Mesendoderm (in vitro differentiated cells): ENCODE measurements at regions not wholly inside any gene's neighbourhood (a gene's known extent, or its start where the extent isn't known, plus 50 kb on each side); places are given as distances from the start of the nearest gene placed in this dataset.

Source experiments
- DNase-seq: peaks from one replicate; pipeline ENCODE4 v3.0.0; 2013
- H2AK5ac ChIP-seq: 2 replicates; pipeline ENCODE4 v1.6.1; 2013; ENCODE audit warnings: low read length, inconsistent platforms
- H2BK120ac ChIP-seq: 2 replicates; pipeline ENCODE4 v1.6.1; 2013; ENCODE audit warnings: low read depth, mild to moderate bottlenecking, low read length, moderate library complexity, mixed read lengths
- H2BK15ac ChIP-seq: replicated peaks from 2 replicates; pipeline ENCODE4 v1.6.1; 2013; ENCODE audit warnings: low read depth, mild to moderate bottlenecking, moderate library complexity
- H2BK5ac ChIP-seq: 2 replicates; pipeline ENCODE4 v1.6.1; 2013; ENCODE audit warnings: low read length, inconsistent platforms
- H3K18ac ChIP-seq: 2 replicates; pipeline ENCODE4 v1.6.1; 2013; ENCODE audit warnings: mild to moderate bottlenecking, low read length, mixed read lengths
- H3K23ac ChIP-seq: one replicate; pipeline ENCODE4 v1.6.1; 2013; ENCODE audit warnings: low read length
- H3K27ac ChIP-seq: 2 replicates; pipeline ENCODE4 v1.5.1; 2013; ENCODE audit warnings: low read depth, mild to moderate bottlenecking, inconsistent platforms, low read length, moderate library complexity
- H3K27me3 ChIP-seq: 2 replicates; pipeline ENCODE4 v1.6.1; 2013; ENCODE audit warnings: low read length, control low read depth, mild to moderate bottlenecking, inconsistent platforms; ENCODE audit not compliant: insufficient read depth, poor library complexity
- H3K36me3 ChIP-seq: 2 replicates; pipeline ENCODE4 v1.6.1; 2013; ENCODE audit warnings: low read length, inconsistent platforms; ENCODE audit not compliant: control insufficient read depth, insufficient read depth
- H3K4ac ChIP-seq: one replicate; pipeline ENCODE4 v1.6.1; 2013; ENCODE audit warnings: low read depth, mild to moderate bottlenecking, low read length, moderate library complexity
- H3K4me1 ChIP-seq: 2 replicates; pipeline ENCODE4 v1.6.1; 2013; ENCODE audit warnings: low read depth, low read length, inconsistent platforms; ENCODE audit not compliant: control insufficient read depth
- H3K4me2 ChIP-seq: 2 replicates; pipeline ENCODE4 v1.6.1; 2013; ENCODE audit warnings: low read length
- H3K4me3 ChIP-seq: 2 replicates; pipeline ENCODE4 v1.5.1; 2013; ENCODE audit warnings: mild to moderate bottlenecking, low read length
- H3K56ac ChIP-seq: one replicate; pipeline ENCODE4 v1.6.1; 2013; ENCODE audit warnings: low read length
- H3K79me1 ChIP-seq: 2 replicates; pipeline ENCODE4 v1.6.1; 2013; ENCODE audit warnings: low read length, inconsistent platforms
- H3K79me2 ChIP-seq: 2 replicates; pipeline ENCODE4 v1.6.1; 2013; ENCODE audit warnings: mild to moderate bottlenecking, low read length; ENCODE audit not compliant: control insufficient read depth, insufficient read depth
- H3K9ac ChIP-seq: 2 replicates; pipeline ENCODE4 v1.6.1; 2013; ENCODE audit warnings: low read length, inconsistent platforms
- H4K5ac ChIP-seq: one replicate; pipeline ENCODE4 v1.6.1; 2013; ENCODE audit warnings: low read length
- H4K8ac ChIP-seq: one replicate; pipeline ENCODE4 v1.6.1; 2013; ENCODE audit warnings: low read depth, mild to moderate bottlenecking, control low read depth, low read length, moderate library complexity
- WGBS: extraction: QIAGEN DNeasy Blood & Tissue Kit; methylation state at CpG from one replicate; pipeline ENCODE4 v1.1.7; 2013; ENCODE audit warnings: low lambda C conversion rate, missing lambda C conversion rate; ENCODE audit not compliant: insufficient coverage; ENCODE audit errors: extremely low coverage; 5-methylcytosine and 5-hydroxymethylcytosine counted together

GRCh38 chr6:16930432-16930831 is 169.2 kb upstream of the ATXN1 start:
- Histone ChIP-seq H3K27ac (no peak overlapping the region), H3K27me3 (no peaks in the 10 kb centered on the region), H3K79me2 (no peaks in the 10 kb centered on the region), H3K4ac (no peak overlapping the region), H3K4me2 (no peak overlapping the region), H3K4me1 (no peaks in the 10 kb centered on the region), H4K8ac (no peak overlapping the region), H2BK15ac (no peak overlapping the region), H3K18ac (no peak overlapping the region), H3K56ac (no peak overlapping the region), H2BK5ac (no peak overlapping the region), H4K5ac (no peak overlapping the region), H2BK120ac (no peak overlapping the region), H3K23ac (no peak overlapping the region), H2AK5ac (no peak overlapping the region), H3K9ac (no peak overlapping the region), H3K4me3 (no peak overlapping the region), H3K79me1 (no peaks in the 10 kb centered on the region), H3K36me3 (no peaks in the 10 kb centered on the region)
- WGBS: no CpG with 5 or more reads among the region's 1 CpG
- DNase-seq: no peak

DNA sequence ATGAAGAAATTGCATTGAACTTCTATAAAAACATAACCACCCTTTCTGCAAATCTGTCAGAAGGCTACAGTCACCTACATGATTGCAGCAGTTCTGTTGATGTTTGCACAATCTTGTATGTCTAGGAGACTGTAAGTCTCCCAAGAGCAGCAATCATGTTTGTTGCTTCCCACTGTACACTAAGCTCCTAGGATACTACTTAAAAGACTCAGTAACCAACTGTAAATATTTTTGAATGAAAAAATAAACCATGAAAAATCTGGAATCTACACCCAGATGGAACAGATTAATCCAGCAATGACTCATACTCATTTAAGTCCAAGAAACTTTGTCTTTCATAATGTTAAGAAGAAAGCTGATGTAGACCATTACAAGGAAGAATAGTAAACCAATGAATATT is 168.5 kb upstream of the ATXN1 start:
- H2BK15ac ChIP-seq: no peak overlapping the region
- H3K4me3 ChIP-seq: no peak overlapping the region
- DNase-seq: no peak
- H2AK5ac ChIP-seq: no peak overlapping the region
- no peaks in the 10 kb centered on the region for H3K27me3 ChIP-seq
- H3K9ac ChIP-seq: no peak overlapping the region
- no peak overlapping the region for H2BK5ac ChIP-seq
- H3K4ac ChIP-seq: no peak overlapping the region
- H3K4me2 ChIP-seq: no peak overlapping the region
- H3K4me1 ChIP-seq: no peaks in the 10 kb centered on the region
- H4K5ac ChIP-seq: no peak overlapping the region
- H4K8ac ChIP-seq: no peak overlapping the region
- H3K79me2 ChIP-seq: no peaks in the 10 kb centered on the region
- no peaks in the 10 kb centered on the region for H3K36me3 ChIP-seq
- H3K27ac ChIP-seq: no peak overlapping the region
- H3K56ac ChIP-seq: no peak overlapping the region
- H2BK120ac ChIP-seq: no peak overlapping the region
- H3K18ac ChIP-seq: no peak overlapping the region
- H3K79me1 ChIP-seq: no peaks in the 10 kb centered on the region
- no peak overlapping the region for H3K23ac ChIP-seq

GRCh38 chr6:16928387-16928786 is 167.1 kb upstream of the ATXN1 start:
- H3K56ac ChIP-seq: no peak overlapping the region
- H3K36me3 ChIP-seq: no peaks in the 10 kb centered on the region
- no peak overlapping the region for H2BK15ac ChIP-seq
- no peak overlapping the region for H3K18ac ChIP-seq
- no peaks in the 10 kb centered on the region for H3K79me1 ChIP-seq
- no peak overlapping the region for H2AK5ac ChIP-seq
- H3K27ac ChIP-seq: no peak overlapping the region
- H3K4me1 ChIP-seq: no peaks in the 10 kb centered on the region
- WGBS: no CpG with 5 or more reads among the region's 2 CpGs
- no peak for DNase-seq
- no peaks in the 10 kb centered on the region for H3K79me2 ChIP-seq
- no peak overlapping the region for H4K8ac ChIP-seq
- no peaks in the 10 kb centered on the region for H3K27me3 ChIP-seq
- H4K5ac ChIP-seq: no peak overlapping the region
- H3K4me2 ChIP-seq: no peak overlapping the region
- no peak overlapping the region for H2BK120ac ChIP-seq
- H3K4ac ChIP-seq: no peak overlapping the region
- no peak overlapping the region for H3K9ac ChIP-seq
- no peak overlapping the region for H2BK5ac ChIP-seq
- H3K4me3 ChIP-seq: no peak overlapping the region
- no peak overlapping the region for H3K23ac ChIP-seq

- H3K56ac ChIP-seq: no peak overlapping the region
- H3K4ac ChIP-seq: no peak overlapping the region
- no peak for DNase-seq
- H3K9ac ChIP-seq: no peak overlapping the region
- no peaks in the 10 kb centered on the region for H3K4me1 ChIP-seq
- H3K27ac ChIP-seq: no peak overlapping the region
- H3K23ac ChIP-seq: no peak overlapping the region
- no peaks in the 10 kb centered on the region for H3K79me1 ChIP-seq
- H3K36me3 ChIP-seq: no peaks in the 10 kb centered on the region
- WGBS: no CpG with 5 or more reads among the region's 1 CpG
- no peaks in the 10 kb centered on the region for H3K27me3 ChIP-seq
- no peak overlapping the region for H2BK15ac ChIP-seq
- H3K4me2 ChIP-seq: no peak overlapping the region
- H4K8ac ChIP-seq: no peak overlapping the region
- H4K5ac ChIP-seq: no peak overlapping the region
- no peak overlapping the region for H3K4me3 ChIP-seq
- no peak overlapping the region for H3K18ac ChIP-seq
- H2AK5ac ChIP-seq: no peak overlapping the region
- H2BK5ac ChIP-seq: no peak overlapping the region
- no peaks in the 10 kb centered on the region for H3K79me2 ChIP-seq
- H2BK120ac ChIP-seq: no peak overlapping the region
Observed at GRCh38 chr6:16927205-16927604, 165.9 kb upstream of the ATXN1 start.

GRCh38 chr6:16925461-16925860 is 164.2 kb upstream of the ATXN1 start:
- Histone ChIP-seq H3K4me1 (no peaks in the 10 kb centered on the region), H2BK15ac (no peak overlapping the region), H3K9ac (no peak overlapping the region), H3K56ac (no peak overlapping the region), H3K23ac (no peak overlapping the region), H3K4me3 (no peak overlapping the region), H3K36me3 (no peaks in the 10 kb centered on the region), H4K5ac (no peak overlapping the region), H3K79me1 (no peaks in the 10 kb centered on the region), H4K8ac (no peak overlapping the region), H3K18ac (no peak overlapping the region), H2AK5ac (no peak overlapping the region), H3K4ac (no peak overlapping the region), H3K27me3 (no peaks in the 10 kb centered on the region), H3K4me2 (no peak overlapping the region), H2BK120ac (no peak overlapping the region), H2BK5ac (no peak overlapping the region), H3K79me2 (no peaks in the 10 kb centered on the region), H3K27ac (no peak overlapping the region)
- DNase-seq: no peak
- WGBS: no CpG with 5 or more reads among the region's 4 CpGs

GRCh38 chr6:16922282-16922681 is 161.0 kb upstream of the ATXN1 start:
- H2BK15ac ChIP-seq: no peak overlapping the region
- H2BK120ac ChIP-seq: no peak overlapping the region
- no peak overlapping the region for H3K27ac ChIP-seq
- no peaks in the 10 kb centered on the region for H3K4me1 ChIP-seq
- no peak overlapping the region for H3K9ac ChIP-seq
- H3K4me2 ChIP-seq: no peak overlapping the region
- H3K23ac ChIP-seq: no peak overlapping the region
- no peak overlapping the region for H3K4ac ChIP-seq
- no peak overlapping the region for H4K8ac ChIP-seq
- H3K4me3 ChIP-seq: no peak overlapping the region
- no peaks in the 10 kb centered on the region for H3K27me3 ChIP-seq
- no peak overlapping the region for H4K5ac ChIP-seq
- no peak overlapping the region for H3K18ac ChIP-seq
- H3K56ac ChIP-seq: no peak overlapping the region
- no peaks in the 10 kb centered on the region for H3K79me1 ChIP-seq
- H3K36me3 ChIP-seq: no peaks in the 10 kb centered on the region
- no peaks in the 10 kb centered on the region for H3K79me2 ChIP-seq
- H2AK5ac ChIP-seq: no peak overlapping the region
- peak; percentile 28 for DNase-seq
- no peak overlapping the region for H2BK5ac ChIP-seq
- WGBS: no CpG with 5 or more reads among the region's 5 CpGs
